ENCODE measurements at regions not wholly inside any gene's neighbourhood (a gene's known extent, or its start where the extent isn't known, plus 50 kb on each side); places are given as distances from the start of the nearest gene placed in this dataset.

DNA sequence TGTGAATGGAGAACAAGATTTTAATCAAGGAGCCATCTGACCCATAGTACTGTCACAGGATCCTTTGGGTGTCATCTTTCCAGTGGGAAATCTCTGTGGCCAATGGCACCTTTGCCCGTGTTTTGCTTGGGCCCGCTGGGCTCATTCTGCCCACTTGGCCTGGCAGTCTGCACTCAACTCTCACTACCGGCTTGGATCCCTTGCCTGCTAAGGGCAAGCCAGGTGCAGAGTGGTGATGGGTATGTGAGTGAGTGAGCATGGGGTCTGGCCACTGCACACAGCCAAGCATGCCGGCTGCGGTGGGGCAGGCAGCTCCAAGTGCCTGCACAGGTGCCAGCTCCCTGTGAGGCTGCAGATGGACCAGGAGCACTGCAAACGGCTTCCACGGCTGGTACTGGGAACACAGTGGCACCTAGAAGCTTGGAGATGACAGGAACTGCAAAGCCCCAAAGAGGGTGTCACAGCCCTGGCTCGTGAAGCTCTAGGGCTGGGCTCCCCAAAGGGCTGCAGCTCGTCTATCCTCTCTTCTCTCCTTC is 454.5 kb downstream of the TMA16 start:
- DNase-seq (ENCODE audit: low read depth in 4 of 4, low spot score in 2 of 4) = no peak

DNA sequence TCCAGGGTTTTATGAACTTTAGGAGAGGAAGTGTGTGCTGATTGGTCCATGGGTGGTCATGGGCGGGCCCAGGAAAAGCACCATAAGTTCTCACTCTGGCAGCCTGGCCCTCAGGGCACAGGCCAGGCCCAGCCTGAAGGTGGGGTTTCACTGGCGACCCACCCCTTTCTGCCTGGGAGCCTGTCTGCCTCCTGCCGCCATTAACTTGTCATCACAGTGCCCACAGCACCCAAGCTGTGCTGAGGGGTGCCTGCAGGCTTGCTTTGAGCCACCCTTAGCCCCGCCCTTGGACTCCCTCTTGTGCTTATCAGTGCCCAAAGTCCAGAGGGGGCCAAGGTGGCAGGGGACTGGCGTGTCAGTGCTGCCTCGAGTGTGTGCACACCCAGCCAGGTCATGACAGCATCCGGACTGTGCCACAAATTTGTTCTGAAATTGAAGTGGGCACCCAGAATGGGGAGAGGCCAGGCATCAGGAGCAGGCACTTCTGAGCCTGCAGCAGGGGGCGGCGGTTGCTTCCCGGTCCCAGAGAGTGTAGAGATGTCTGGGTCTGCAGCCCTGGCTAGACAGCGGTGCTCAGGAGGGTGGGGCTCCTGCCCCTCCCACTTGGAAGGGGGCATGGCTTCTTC is 455.6 kb downstream of the TMA16 start:
- no peak for DNase-seq (ENCODE audit: low read depth in 4 of 4, low spot score in 2 of 4)

DNA sequence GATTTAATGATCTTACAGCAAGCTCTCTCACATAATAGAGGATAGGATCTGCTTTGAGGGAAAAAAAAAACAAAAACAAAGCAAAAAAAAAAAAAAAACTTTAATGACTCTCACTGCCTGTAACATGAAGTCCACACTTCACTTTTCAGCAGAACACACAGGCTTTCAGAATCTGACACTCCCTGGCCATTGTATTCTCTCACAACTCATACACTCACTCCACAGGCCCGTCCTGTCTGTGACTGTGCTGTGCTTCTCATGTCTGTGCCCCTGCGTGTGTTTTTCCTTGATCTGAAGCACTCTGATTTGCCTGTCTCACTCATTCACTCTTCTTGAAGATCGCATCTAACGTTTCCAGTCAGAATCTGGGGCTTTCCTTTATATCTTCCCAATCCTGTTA is 460.8 kb downstream of the TMA16 start:
- no peak for DNase-seq (ENCODE audit: low read depth in 4 of 4, low spot score in 2 of 4)

DNA sequence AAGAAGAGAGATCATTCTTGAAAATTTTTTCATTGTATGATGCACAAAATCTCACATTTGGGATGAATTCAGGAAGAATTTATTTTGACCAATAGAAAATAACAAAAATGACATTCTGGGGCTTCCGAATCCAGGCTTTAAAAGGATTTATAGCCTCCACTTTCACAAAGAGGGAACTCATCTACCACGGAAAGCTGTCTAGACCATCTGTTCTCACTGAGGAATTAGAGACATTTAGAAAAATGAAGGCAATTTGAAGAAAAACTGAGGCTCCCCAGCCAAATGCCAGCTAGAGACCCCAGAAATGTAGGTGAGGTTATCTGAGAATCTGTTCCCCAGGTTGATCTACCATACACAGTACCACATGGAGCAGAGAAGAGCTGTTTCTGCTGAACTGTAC is 464.3 kb downstream of the TMA16 start:
- DNase-seq (ENCODE audit: low read depth in 4 of 4, low spot score in 2 of 4) = no peak

DNA sequence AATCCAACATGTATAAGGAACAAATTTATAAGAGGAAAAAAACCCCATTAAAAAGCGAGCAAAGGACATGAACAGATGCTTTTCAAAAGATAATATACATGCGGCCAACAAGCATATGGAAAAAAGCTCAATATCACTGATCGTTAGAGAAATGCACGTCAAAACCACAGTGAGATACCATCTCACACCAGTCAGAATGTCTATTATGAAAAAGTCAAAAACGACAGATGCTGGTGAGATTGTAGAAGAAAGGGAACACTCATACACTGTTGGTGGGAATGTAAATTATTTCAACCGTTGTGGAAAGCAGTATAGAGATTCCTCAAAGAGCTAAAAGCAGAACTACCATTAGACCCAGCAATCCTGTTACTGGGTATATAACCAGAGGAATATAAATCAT is 465.4 kb downstream of the TMA16 start:
- no peak for DNase-seq (ENCODE audit: low read depth in 4 of 4, low spot score in 2 of 4)

DNA sequence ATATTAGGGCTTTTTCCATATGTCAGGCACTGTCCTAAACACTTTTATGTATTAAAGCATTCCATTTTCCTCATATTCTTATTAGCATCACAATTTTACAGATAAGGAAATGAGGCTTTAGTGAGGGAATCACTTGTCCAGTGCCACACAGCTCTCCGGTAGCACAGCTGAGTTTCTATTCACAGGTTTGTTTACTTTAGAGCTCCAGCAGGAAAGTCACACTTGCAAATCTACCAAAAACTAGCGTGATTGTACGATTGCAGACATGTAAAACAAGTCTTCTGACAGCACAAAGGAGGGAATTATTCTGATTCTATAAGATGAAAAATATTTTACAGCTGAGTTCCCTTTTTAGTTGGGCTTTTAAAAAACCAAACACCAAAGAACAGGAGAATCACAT is 472.1 kb downstream of the TMA16 start:
- DNase-seq (ENCODE audit: low read depth in 4 of 4, low spot score in 2 of 4) = no peak

DNA sequence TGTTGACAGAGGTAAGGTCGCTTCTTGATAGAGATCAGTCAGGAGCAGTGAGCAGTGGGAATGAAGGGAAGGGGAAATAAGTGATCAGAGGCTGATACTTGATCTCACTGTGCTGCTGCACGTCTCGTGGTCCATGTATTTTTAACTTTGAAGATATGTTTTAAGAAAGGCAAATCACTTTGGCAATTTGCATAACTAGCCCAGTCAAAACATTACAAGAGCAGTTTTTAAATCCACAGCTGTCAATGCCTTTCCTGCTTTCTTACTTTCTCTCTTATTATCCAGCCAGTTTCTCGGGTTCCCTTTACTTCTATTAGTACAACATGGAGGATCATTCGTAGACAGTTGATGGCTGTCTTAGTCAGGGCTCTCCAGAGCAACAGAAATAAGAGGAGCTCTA is 472.8 kb downstream of the TMA16 start:
- no peak for DNase-seq (ENCODE audit: low read depth in 4 of 4, low spot score in 2 of 4)

DNA sequence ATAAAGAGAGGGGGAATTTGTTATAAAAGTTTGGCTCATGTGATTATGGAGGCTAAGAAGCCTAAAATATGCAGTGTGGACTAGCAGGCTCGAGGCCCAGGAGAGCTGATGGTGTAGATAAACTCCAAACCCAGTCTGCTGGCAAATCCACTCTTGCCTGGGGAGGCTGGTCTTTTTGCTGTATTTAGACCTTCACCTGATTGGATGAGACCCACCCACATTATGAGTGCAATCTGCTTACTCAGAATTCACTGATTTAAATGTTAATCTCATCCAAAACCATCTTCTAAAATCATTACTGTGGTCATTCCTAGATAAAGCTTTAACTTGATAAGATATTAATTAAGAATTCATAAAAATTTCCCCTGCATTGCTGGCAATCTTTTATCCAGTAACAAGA is 473.2 kb downstream of the TMA16 start:
- DNase-seq (ENCODE audit: low read depth in 4 of 4, low spot score in 2 of 4) = no peak

DNA sequence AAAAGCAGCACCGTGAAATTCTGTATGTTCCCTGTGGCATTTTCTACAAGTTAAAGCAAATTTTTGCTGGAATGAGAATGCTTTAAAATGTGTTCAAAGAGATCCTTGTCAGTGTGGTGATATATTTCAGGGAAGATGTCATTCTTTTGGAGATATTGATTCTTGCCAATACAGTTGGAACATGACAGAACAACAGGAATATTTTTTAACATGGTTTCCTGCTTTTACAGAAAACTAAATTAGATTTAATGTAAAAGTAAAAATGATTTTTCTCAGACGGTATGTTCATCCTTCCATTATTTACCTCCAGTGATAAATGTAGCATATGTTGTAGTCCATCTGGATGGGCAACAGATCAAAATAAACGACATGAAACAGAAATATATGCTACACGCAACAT is 474.8 kb downstream of the TMA16 start:
- no peak for DNase-seq (ENCODE audit: low read depth in 4 of 4, low spot score in 2 of 4)

DNA sequence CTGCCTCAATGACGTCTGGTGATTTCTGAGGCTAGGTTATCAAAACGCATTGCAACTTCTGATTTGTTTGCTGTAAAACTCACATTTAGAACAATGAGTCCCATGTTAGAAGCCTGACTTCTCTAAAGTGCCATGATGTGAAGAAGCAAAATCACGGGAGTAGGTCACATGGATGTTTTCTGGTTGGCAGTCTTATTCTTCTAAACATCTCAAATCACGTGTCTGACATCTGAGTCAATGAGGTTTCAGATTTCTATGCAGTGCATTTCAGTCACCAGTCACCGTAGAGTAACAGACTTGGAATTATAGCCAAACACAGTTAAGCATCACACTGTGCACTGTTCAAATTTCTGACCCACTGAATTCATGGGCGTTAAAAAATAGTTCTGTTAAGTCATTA is 482.1 kb downstream of the TMA16 start:
- DNase-seq (ENCODE audit: low read depth in 4 of 4, low spot score in 2 of 4) = no peak

DNA sequence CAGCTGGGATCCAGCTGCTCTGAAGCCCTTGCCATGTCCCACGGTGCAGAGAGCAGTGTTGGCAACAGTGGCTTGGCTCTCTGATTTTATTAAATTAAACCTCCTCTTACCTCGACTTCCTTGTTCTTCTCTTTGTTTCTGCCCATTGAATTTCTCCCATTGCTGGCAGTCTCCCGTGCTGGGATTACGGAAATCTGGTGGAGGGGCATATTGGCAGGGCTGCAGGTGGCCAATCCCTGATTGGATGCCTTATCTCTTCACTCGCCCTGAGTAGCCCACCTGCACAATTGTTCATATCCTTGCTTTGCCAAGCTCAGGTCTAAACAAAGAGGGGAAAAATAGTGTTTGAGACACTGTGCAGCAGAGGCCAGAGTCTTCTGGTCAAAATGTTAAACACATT is 493.9 kb downstream of the TMA16 start:
- DNase-seq (ENCODE audit: low read depth in 4 of 4, low spot score in 2 of 4) = no peak

DNA sequence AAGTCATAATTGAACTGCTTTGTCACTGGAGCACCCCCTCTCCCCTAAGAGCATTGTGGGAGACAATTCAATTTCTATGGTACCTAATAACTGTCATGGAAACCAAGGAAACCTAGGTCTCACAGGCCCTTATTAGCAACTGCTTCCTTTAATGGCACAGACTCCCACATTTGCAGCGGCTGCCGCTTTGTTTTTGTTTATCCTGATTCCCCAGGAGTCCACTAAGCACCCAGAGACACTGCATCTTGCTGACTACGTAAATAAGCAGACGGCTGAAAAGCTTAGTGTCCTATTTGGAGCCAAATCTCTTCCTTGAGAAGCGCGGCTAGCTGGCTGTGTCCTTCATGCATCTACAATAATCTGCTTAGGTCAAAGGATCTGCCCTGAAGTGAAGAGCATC is 494.4 kb downstream of the TMA16 start:
- DNase-seq (ENCODE audit: low read depth in 4 of 4, low spot score in 2 of 4) = no peak

DNA sequence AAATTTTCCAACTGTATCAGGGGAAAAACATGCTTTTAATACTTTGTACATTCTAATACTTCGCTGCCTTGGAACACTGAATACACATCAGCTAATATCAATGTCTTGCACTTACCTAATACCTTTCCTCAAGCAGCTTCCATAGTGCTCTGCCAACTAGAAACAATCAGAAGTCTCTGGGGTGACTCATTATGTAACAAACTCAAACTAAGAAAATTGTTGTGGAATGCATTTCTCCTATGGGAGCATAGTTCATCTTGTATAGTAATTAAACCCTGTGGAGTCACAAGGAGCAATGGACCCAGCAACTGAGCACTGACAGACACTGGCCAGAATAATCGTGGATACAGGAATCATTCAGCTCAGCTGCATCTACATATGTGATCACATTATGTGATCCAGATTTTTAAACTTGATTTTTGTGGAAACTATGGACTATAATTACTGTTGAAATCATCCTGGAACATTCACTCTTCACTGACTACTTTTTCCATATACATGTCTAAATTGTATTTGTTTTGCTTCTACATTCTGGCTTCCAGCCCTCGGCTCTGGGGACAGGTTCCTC is 496.9 kb downstream of the TMA16 start:
- no peak for DNase-seq (ENCODE audit: low read depth in 4 of 4, low spot score in 2 of 4)

DNA sequence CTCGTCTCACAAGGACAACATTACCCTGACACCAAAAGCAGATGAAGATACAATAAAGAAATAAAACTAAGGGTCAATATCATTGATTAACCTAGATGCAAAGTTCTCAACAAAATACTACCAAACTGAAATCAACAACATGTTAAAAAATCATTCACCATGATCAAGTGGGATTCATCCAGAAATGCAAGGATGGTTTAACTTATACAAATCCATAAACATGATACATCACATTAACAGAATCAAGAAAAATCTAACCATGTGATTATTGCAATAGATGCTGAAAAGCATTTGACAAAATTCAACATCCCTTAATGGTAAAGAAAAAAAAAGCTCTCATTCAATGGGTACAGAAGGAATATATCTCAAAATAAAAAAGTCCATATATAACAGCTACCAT is 514.9 kb downstream of the TMA16 start:
- DNase-seq (ENCODE audit: low read depth in 4 of 4, low spot score in 2 of 4) = no peak

DNA sequence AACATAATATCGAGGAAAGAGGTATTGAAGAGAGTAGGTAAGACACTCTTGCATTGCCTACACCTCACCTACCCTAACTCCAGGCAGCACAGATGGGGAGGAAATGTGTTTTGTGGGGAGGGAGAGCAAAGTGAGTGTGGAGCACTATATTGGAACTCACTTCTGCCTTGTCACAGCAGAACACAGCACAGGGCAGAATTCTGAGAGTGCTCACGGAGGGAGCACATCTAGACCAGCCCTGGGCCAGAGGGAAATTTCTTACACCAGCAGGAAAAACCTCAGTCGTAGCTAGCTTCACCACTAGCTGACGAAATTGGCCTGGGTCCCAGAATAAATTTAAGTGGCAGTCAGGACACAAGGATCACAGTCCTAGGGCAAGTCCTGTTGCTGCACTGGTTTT is 517.3 kb downstream of the TMA16 start:
- no peak for DNase-seq (ENCODE audit: low read depth in 4 of 4, low spot score in 2 of 4)

DNA sequence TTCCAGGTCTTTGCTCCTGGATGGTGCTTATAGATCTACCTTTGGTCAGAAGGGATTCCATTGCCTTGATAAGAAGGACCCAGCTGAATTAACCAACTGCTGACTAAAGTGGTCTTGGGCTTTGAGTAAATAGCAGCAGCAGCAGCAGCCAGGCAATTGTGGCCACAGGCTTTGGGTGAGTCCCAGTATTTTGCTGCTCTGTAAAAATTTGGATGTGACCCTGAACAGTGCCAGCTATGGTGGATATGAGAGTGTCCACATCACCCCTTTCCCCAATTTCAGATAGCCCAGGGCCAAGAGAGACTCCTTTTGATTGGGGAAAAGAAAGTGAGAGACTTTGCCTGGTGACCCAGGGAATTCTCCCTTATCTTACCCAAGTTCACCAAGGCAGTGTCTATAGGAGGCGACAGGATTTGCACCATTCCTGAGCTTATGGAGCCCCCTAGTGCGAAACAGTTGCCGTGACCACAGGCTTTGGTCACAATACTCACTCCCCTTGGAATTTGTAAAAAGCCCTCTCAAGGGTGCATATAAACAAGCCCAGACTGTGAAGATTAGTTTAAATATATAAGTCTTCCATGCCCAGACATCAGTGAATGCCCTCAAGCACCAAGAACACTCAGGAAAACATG is 518.0 kb downstream of the TMA16 start:
- peak in 3 of 4 donors; percentile 2 to 9 (median 5) for DNase-seq (ENCODE audit: low read depth in 4 of 4, low spot score in 2 of 4)

DNA sequence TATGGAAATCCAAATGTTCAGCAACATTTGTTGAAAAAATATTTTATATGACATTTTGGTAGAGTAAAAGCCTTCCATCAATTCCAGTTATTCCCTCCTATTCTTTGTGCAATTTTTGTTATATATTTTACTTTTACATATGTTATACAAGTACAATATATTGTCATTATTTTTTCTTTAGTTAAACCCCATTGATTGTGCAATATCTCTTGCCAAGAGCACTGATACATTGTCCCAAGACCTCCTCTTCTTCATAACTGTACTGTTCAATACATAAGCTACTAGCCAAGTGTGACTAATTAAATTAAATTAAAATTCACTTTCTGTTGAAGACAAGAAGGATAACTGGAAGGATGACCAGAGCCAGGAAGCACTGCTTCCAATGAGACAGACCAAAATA is 527.5 kb downstream of the TMA16 start:
- DNase-seq (ENCODE audit: low read depth in 4 of 4, low spot score in 2 of 4) = no peak

DNA sequence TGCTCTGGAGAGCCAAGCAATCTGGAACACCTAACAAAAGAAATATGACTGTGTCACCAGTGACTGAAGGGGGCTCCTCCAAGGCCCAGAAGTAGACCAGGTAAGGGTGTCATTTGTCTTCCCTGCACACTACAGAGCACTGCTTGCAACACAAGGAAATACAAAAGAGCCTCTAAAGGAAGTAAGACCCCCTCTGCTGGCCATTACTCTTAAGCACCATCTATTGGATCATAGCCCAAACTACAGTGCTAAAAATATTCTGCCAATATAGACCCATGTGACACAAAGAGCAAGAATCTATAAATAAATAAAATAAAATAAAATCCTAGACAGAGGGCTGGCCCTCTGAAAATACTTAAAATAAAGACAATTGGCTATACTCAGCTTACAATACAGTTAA is 528.7 kb downstream of the TMA16 start:
- no peak for DNase-seq (ENCODE audit: low read depth in 4 of 4, low spot score in 2 of 4)

DNA sequence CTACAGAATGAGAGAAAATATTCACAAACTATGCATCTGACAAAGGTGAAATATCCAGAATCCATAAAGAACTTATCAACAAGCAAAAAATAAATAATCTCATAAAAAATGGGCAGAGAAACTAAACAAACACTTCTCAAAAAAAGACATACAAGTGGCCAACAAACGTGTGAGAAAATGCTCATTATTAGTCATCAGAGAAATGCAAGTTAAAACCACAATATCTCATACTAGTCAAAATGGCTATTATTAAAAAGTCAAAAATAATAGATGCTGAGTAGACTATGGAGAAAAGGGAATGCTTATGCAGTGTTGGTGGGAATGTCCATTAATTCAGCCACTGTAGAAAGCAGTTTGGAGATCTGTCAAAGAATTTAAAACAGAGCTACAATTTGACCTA is 533.3 kb downstream of the TMA16 start:
- no peak for DNase-seq (ENCODE audit: low read depth in 4 of 4, low spot score in 2 of 4)

DNA sequence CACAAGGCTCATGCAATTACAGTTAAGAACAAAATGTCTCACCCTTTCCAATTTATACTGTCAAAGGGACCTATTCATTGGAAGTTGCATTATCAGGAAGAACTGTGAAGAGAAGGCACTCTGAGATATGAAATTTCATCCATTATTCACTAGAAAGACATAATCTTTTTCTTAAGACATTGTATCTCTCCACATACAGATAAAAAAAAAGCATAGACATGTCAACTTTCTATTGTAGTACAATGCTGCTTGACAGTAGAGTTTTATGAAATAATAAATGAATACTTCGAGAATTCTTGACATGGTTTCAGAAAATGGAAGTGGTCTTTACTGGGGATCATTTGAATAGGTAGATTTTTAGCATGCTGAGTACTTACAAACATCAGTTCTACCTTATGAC is 545.0 kb downstream of the TMA16 start:
- DNase-seq (ENCODE audit: low read depth in 4 of 4, low spot score in 2 of 4) = no peak

DNA sequence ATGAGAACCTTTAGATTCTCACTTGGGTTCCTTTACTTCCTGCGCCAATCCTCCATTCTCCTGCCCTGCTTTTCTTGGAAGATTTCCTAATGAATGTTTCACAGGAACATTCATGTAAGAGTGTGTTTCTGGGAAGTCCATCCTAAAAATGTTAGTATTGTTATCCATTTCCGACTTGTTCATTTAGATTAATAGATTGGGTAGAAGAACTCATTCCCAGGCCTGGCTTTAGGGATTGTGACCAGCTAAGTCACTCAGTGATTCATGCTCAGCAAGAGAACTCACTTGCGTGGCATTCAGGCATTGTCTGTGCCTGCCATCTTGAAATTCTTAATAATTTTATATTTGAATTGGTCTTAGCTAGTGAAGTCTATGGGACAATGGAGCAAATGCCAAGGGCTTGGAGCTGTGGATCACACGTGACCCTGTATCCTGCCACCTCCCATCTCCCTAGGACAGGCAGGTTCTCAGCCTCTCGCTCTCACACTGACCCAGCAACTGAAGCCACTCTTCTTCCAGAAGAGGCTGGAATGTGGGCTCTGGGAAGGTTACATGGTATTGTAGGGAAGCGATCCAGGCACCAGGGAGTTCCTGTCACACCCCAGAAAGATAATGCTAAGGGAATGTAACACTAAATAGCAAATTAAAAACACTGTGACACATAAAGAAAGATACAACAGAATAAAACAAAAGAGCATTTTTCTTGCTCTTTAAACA is 562.1 kb downstream of the TMA16 start:
- no peak for DNase-seq (ENCODE audit: low read depth in 4 of 4, low spot score in 2 of 4)
